NCI-H1436 treated with DMSO at 0.1 percent for 48 hours (cell line): ENCODE measurements at regions not wholly inside any gene's neighbourhood (a gene's known extent, or its start where the extent isn't known, plus 50 kb on each side); places are given as distances from the start of the nearest gene placed in this dataset.

Source experiments
- DNase-seq: peaks from one replicate; lab custom pipeline; 2025; lab: John Stamatoyannopoulos, UW

GRCh38 chr7:49255054-49255453 lies 330.7 kb downstream of the CDC14C start:
- no peak for DNase-seq

- DNase-seq = no peak
Measured at GRCh38 chr7:49260538-49260937, 336.2 kb downstream of the CDC14C start.

GRCh38 chr7:49261928-49262327 lies 337.6 kb downstream of the CDC14C start:
- DNase-seq = no peak

DNA sequence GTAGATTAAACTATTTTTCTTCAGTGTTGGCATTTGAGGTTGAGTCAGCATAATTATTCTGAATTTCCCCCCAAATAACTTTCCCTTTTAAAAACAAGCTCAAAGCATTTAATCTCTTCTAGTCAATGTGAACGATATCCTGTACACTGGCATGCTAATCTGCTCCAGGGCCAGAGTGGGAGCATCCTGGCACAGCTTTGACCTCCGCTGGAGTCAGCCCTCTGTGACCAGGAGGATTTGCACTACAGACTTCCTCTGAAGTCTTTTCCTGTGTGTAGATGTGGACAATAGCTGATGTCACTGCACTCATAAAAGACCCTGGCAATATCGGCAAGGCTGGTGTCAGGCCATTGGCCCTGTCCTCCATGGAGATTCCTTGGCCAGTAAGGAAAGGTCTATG lies 340.2 kb downstream of the CDC14C start:
- DNase-seq = no peak

- no peak for DNase-seq
Measured at GRCh38 chr7:49273897-49274296, 349.6 kb downstream of the CDC14C start.

DNA sequence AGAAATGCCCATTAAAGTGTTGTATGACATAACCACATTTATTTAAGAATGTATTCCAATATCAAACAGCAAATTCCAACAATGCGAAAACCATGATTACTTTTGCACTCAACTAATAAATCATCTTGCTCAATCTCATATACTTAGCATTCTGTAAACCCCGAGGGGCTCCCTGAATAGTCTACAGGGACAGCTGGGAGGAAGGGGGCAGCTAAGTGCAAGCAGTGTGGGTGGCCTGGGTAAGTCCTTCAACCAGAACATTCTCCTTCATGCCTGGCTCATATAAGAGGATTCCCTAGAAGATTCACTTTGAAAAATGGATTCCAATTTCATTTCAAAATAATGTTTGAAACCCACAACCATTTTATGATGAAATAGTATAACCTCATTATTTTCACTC lies 355.5 kb downstream of the CDC14C start:
- DNase-seq = no peak

GRCh38 chr7:49287653-49288052 lies 363.3 kb downstream of the CDC14C start:
- no peak for DNase-seq

- no peak for DNase-seq
Measured at GRCh38 chr7:49294611-49295010, 370.3 kb downstream of the CDC14C start.

DNA sequence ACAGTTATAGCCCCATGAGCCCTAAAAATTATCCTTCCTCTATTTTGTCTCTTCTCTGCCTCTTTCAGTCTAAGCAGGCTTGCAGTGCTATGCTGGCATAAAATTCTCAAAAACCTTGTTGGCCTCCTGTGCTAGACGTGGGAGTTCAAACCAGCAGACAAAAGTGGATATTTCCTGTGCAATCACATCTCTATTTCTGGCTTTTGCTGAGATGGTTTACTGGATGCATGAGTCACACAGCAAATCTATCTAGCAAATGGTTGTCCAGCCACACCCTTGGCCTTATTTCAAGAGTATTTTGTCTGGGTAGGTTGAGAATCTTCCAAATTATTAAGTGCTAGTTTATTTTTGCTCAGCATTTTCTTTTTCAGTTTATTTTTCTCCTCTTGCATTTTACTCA lies 370.8 kb downstream of the CDC14C start:
- no peak for DNase-seq

DNA sequence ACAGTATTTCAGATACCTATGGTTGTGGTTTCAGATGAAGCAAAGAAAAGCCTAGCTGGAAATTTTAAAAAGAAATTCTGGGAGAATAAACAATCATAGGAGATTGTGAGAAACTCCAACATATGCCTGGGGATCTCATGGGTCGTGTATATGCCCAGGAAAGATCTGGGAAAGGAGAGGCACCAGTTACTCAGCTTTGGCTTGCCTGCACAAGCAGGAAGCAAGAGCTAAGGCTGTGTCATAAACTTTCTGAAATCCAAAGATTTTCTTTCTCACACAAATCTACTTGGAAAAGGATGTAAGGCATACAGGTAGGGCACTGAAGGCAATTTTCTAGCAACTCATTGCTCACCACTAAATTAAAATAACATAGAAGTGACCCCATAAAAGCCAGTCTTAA lies 373.6 kb downstream of the CDC14C start:
- no peak for DNase-seq

DNA sequence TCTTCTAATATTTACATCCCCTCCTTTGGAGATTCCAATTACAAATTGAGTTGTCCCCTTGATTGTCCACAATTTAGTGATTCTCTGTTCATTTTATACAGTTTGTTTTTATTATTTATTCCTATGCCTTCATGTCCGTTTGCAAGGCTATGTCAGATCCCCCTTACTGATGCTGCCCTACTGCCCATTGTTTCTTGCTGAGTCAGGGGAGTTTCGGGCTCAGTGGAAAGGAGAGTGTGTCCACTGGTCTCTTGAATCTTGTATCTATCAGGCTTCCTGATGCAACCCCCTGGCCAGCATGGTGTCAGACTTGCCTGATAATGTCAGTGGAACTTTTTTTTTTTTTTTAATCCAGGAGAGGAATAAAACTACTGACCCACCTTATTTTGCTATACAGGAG lies 384.4 kb downstream of the CDC14C start:
- DNase-seq = no peak

DNA sequence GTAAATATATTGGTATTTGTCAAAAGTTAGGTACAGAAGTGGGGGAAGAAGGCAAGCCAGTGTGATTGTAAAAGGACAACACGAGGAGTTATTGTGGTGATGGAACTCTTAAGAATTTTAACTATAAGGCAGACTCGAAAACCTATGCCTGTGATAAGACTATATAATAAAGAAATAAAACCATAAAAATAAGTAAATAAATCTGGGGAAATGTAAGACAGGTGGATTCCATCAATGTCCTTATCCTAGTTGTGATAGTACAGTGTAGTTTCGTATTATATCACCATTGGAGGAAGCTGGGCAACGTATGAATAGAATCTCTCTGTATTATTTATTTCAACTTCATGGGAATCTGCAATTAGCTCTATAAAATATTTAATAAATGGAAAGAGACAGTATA lies 395.7 kb downstream of the CDC14C start:
- no peak for DNase-seq

DNA sequence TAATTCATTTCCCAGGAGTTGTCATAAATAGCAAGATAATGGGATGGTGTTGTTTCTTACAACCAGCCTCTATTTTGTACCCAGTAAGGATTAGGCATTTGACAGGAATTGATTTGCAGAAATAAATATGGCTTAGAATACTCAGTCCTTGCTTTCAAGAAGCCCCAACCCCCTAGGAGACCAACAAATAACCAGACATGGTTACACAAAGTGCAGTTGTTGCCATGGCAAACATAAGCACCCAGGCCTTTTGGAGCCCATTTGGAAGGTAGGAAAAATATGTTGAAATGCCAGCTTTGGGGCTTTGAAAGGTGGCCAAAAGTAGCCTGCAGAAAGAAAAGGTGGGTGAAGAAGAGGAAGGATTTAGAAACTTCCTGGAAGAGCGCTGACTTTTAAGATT lies 397.5 kb downstream of the CDC14C start:
- DNase-seq = no peak

- DNase-seq = no peak
Measured at GRCh38 chr7:49322476-49322875, 398.1 kb downstream of the CDC14C start.

GRCh38 chr7:49324040-49324439 lies 399.7 kb downstream of the CDC14C start:
- DNase-seq = no peak

- no peak for DNase-seq
Measured at GRCh38 chr7:49324707-49325106, 400.4 kb downstream of the CDC14C start.

GRCh38 chr7:49325571-49325970 lies 401.2 kb downstream of the CDC14C start:
- DNase-seq = no peak

GRCh38 chr7:49327155-49327554 lies 402.8 kb downstream of the CDC14C start:
- DNase-seq = no peak

DNA sequence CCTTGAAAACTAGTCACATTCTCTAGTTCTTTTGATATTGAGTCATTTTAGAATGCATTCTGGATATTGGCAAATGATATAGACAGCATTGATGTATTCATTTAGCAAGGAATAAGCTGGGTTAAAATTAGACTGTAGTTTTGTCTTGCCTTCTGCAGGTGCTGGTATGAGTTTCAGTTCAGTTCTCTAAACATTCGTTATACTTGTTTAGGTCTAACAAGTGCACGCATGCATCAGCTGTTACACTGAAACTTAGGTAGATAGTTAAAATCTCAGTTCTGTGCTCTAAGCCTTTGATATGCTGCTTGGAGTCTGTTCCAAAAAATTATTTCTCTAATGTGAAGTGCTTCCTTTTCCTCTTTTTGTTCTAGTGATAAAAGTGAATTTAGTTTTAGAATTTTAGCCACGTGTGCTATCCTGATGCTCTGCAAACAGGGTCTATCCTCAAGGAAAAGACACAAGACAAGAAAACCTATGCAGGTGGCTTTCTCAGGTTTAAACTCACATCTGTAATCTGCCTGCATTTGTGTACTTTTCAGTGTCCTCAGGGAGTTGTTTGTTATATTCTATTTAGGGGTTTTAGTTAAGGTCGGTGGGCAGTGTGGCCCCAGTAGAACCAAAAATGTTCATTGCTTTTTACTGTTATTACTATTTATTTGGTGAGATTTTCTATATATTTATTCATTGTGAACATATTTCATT lies 409.0 kb downstream of the CDC14C start:
- DNase-seq = no peak

GRCh38 chr7:49341849-49342248 lies 417.5 kb downstream of the CDC14C start:
- no peak for DNase-seq

- no peak for DNase-seq
Measured at GRCh38 chr7:49344556-49344955, 420.2 kb downstream of the CDC14C start.

- DNase-seq = no peak
Measured at GRCh38 chr7:49346195-49346899, 422.0 kb downstream of the CDC14C start.

DNA sequence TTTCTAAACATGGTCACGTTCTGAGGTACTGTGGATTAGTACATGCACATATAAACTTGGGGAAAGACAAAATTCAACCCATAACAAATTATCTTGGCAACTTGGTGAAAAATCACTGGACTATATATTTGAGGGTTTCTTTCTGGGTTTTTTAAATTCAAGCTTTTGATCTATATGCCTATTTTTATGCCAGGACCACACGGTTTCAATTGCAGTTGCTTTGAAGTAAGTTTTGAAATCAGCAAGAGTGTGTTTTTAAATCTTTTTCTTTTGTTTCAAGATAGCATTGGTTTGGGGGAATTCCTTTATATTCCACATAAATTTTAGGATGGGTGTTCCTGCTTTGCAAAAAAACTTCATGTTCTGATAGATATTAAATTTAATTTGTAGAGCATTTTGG lies 406.4 kb upstream of the VWC2 start:
- no peak for DNase-seq

- DNase-seq = no peak
Measured at GRCh38 chr7:49371771-49372170, 401.7 kb upstream of the VWC2 start.
